HEK293 (cell line): ENCODE measurements at regions not wholly inside any gene's neighbourhood (a gene's known extent, or its start where the extent isn't known, plus 50 kb on each side); places are given as distances from the start of the nearest gene placed in this dataset.

Experiments
- AEBP2 ChIP-seq: fragments of 450-650 bp; formaldehyde crosslinking; IDR thresholded peaks from 2 replicates; pipeline ENCODE4 v1.5.1; 2016; ENCODE audit warnings: missing biosample characterization, missing genetic modification characterization, borderline replicate concordance
- PATZ1 ChIP-seq: fragments of 450-650 bp; formaldehyde crosslinking; IDR thresholded peaks from 2 replicates; pipeline ENCODE4 v1.5.1; 2016; ENCODE audit warnings: missing biosample characterization, missing genetic modification characterization
- YY1 ChIP-seq: fragments of 450-650 bp; formaldehyde crosslinking; IDR thresholded peaks from 2 replicates; pipeline ENCODE4 v1.5.1; 2018; ENCODE audit warnings: missing biosample characterization, missing genetic modification characterization
- ZNF175 ChIP-seq: fragments of 450-650 bp; formaldehyde crosslinking; IDR thresholded peaks from 2 replicates; pipeline ENCODE4 v1.5.1; 2016; ENCODE audit warnings: missing biosample characterization, missing genetic modification characterization
- ZNF23 ChIP-seq: fragments of 450-650 bp; formaldehyde crosslinking; IDR thresholded peaks from 2 replicates; pipeline ENCODE4 v1.5.1; 2016; ENCODE audit warnings: missing biosample characterization, missing genetic modification characterization, borderline replicate concordance
- ZNF239 ChIP-seq: fragments of 450-650 bp; formaldehyde crosslinking; IDR thresholded peaks from 2 replicates; pipeline ENCODE4 v1.5.1; 2016; ENCODE audit warnings: missing biosample characterization, missing genetic modification characterization
- ZNF302 ChIP-seq: fragments of 450-650 bp; formaldehyde crosslinking; IDR thresholded peaks from 2 replicates; pipeline ENCODE4 v1.5.1; 2016; ENCODE audit warnings: missing biosample characterization, missing genetic modification characterization, low read depth
- ZNF423 ChIP-seq: fragments of 450-650 bp; formaldehyde crosslinking; IDR thresholded peaks from 2 replicates; pipeline ENCODE4 v1.5.1; 2016; ENCODE audit warnings: missing biosample characterization, missing genetic modification characterization
- ZNF513 ChIP-seq: fragments of 450-650 bp; IDR thresholded peaks from 2 replicates; pipeline ENCODE4 v1.5.1; 2018; ENCODE audit warnings: missing biosample characterization, missing genetic modification characterization
- ZNF585B ChIP-seq: fragments of 450-650 bp; formaldehyde crosslinking; IDR thresholded peaks from 2 replicates; pipeline ENCODE4 v1.5.1; 2016; ENCODE audit warnings: missing biosample characterization, missing genetic modification characterization
- ZNF624 ChIP-seq: fragments of 450-650 bp; formaldehyde crosslinking; IDR thresholded peaks from 2 replicates; pipeline ENCODE4 v1.5.1; 2017; ENCODE audit warnings: missing biosample characterization, missing genetic modification characterization
- ZNF777 ChIP-seq: fragments of 450-650 bp; formaldehyde crosslinking; IDR thresholded peaks from 2 replicates; pipeline ENCODE4 v1.5.1; 2017; ENCODE audit warnings: missing biosample characterization, missing genetic modification characterization, borderline replicate concordance
- TF ChIP-seq, protein P1 (sequence below): fragments of 450-650 bp; formaldehyde crosslinking; IDR thresholded peaks from 2 replicates; pipeline ENCODE4 v1.5.1; 2016; ENCODE audit warnings: missing biosample characterization, missing genetic modification characterization
- TF ChIP-seq, protein P2 (sequence below): fragments of 450-650 bp; formaldehyde crosslinking; IDR thresholded peaks from 2 replicates; pipeline ENCODE4 v1.5.1; 2016; ENCODE audit warnings: missing biosample characterization, missing genetic modification characterization, low read depth

- TF ChIP-seq ZNF302 (tag by site-specific recombination) (no peak), ZNF585B (tag by site-specific recombination) (no peak), ZNF423 (tag by site-specific recombination) (no peak), ZNF239 (tag by site-specific recombination) (no peak), ZNF23 (tag by site-specific recombination) (no peak), ZNF513 (no peak), PATZ1 (tag by site-specific recombination) (no peak), YY1 (tag by site-specific recombination) (no peak), ZNF777 (tag by site-specific recombination) (no peak), ZNF175 (tag by site-specific recombination) (no peak), AEBP2 (no peak), ZNF624 (tag by site-specific recombination) (no peak)
- TF ChIP-seq, protein P1, sequence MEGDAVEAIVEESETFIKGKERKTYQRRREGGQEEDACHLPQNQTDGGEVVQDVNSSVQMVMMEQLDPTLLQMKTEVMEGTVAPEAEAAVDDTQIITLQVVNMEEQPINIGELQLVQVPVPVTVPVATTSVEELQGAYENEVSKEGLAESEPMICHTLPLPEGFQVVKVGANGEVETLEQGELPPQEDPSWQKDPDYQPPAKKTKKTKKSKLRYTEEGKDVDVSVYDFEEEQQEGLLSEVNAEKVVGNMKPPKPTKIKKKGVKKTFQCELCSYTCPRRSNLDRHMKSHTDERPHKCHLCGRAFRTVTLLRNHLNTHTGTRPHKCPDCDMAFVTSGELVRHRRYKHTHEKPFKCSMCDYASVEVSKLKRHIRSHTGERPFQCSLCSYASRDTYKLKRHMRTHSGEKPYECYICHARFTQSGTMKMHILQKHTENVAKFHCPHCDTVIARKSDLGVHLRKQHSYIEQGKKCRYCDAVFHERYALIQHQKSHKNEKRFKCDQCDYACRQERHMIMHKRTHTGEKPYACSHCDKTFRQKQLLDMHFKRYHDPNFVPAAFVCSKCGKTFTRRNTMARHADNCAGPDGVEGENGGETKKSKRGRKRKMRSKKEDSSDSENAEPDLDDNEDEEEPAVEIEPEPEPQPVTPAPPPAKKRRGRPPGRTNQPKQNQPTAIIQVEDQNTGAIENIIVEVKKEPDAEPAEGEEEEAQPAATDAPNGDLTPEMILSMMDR = no peak
- TF ChIP-seq, protein P2, sequence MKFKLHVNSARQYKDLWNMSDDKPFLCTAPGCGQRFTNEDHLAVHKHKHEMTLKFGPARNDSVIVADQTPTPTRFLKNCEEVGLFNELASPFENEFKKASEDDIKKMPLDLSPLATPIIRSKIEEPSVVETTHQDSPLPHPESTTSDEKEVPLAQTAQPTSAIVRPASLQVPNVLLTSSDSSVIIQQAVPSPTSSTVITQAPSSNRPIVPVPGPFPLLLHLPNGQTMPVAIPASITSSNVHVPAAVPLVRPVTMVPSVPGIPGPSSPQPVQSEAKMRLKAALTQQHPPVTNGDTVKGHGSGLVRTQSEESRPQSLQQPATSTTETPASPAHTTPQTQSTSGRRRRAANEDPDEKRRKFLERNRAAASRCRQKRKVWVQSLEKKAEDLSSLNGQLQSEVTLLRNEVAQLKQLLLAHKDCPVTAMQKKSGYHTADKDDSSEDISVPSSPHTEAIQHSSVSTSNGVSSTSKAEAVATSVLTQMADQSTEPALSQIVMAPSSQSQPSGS (tag by site-specific recombination) = no peak
Observed at GRCh38 chr19:31890230-31890629, 455.2 kb upstream of the ZNF507 start.
